Heart right ventricle (tissue), 16 donors: ENCODE measurements at regions not wholly inside any gene's neighbourhood (a gene's known extent, or its start where the extent isn't known, plus 50 kb on each side); places are given as distances from the start of the nearest gene placed in this dataset.

Experiments
- ATAC-seq, 8 donors: fragments of 200-7000 bp; cut with Tn5 transposase; one replicate each; pipeline ENCODE4 v1.9.1; 2020; ENCODE audit warnings: mild to moderate bottlenecking in 8 of 8, moderate library complexity in 8 of 8, moderate number of reproducible peaks in 1 of 8
- DNase-seq, 2 donors: peaks; one replicate each; pipeline ENCODE4 v3.0.0-alpha.2; 2020
- H3K27ac ChIP-seq, 10 donors: fragments of 200-600 bp; sonication (generic) in 2 of 10; one replicate each; pipeline versions ENCODE4 v1.5.0 to v1.8.0; 2020 to 2022; ENCODE audit warnings: mild to moderate bottlenecking in 3 of 10
- H3K27me3 ChIP-seq, 7 donors: fragments of 200-600 bp; one replicate each; pipeline ENCODE4 v1.8.0; 2021 to 2022; ENCODE audit warnings: mild to moderate bottlenecking in 2 of 7
- H3K36me3 ChIP-seq, 9 donors: fragments of 200-600 bp; sonication (generic) in 1 of 9; one replicate each; pipeline versions ENCODE4 v1.5.0 to v1.8.0; 2020 to 2022; ENCODE audit warnings: mild to moderate bottlenecking in 2 of 9
- H3K4me1 ChIP-seq, 9 donors: fragments of 200-600 bp; sonication (generic) in 1 of 9; one replicate each; pipeline versions ENCODE4 v1.5.0 to v1.8.0; 2020 to 2022; ENCODE audit warnings: mild to moderate bottlenecking in 4 of 9
- H3K4me3 ChIP-seq, 10 donors: fragments of 200-600 bp; sonication (generic) in 2 of 10; one replicate each; pipeline versions ENCODE4 v1.5.0 to v1.8.0; 2020 to 2022; ENCODE audit warnings: mild to moderate bottlenecking in 7 of 10, moderate library complexity in 2 of 10
- H3K9me3 ChIP-seq, 11 donors: fragments of 200-600 bp in 10 of 11; sonication (generic) in 2 of 11; one replicate each; pipeline versions ENCODE4 v1.5.0 to v1.8.0; 2013 to 2022; ENCODE audit warnings: mild to moderate bottlenecking in 2 of 11, control low read depth in 1 of 11, moderate library complexity in 1 of 11
- CTCF ChIP-seq, 9 donors: fragments of 200-600 bp; sonication (generic) in 2 of 9; IDR thresholded peaks; one replicate each; pipeline versions ENCODE4 v1.5.0 to v1.8.0; 2021 to 2022; ENCODE audit warnings: antibody characterized with exemption in 9 of 9, mild to moderate bottlenecking in 5 of 9, moderate library complexity in 1 of 9
- WGBS, 2 donors: extraction: QIAGEN DNeasy Blood & Tissue Kit; methylation state at CpG; one replicate each; pipeline ENCODE4 v1.1.7; 2013; ENCODE audit warnings: inconsistent platforms in 1 of 2; 5-methylcytosine and 5-hydroxymethylcytosine counted together
- intact Hi-C, 10 donors: fragments of 100-400 bp; cut with DNase I; formaldehyde crosslinking; loops; one replicate each; pipeline versions ENCODE4 v1.11.1 to v1.14.2; 2022
- donor health status: Arrhythmogenic right ventricular cardiomyopathy.
- donor health status: ischemic (EF 13 %, LVEDD 7.1; RV severe dilation, severe dysfunction).
- donor health status: healthy with polysubstance abuse.
- donor health status: DM: no; HTN: yes; CAD: no.
- donor health status: DM: no; HTN: no; CAD: no.
- donor health status: ischemic (EF 25% LVEDD 6.9; RV normal size, moderate dysfunction).
- donor health status: ischemic (EF 25% LVEDD 5.7; RV mildly dilated, moderate dysfunction).
- donor health status: healthy.
- donor health status: DM: yes; HTN: yes; CAD: no.
- donor health status: Ischemic cardiomyopathy.
- donor health status: ischemic (EF 35%, LVEDD 5.7; RV mildly dilated, moderate dysfunction).
- donor health status: nonischemic (EF 11% LVEDD 7.7; RV severe dilation, severe dysfunction).
- donor health status: DM: yes; HTN: yes; CAD: no.
- donor health status: PGD.
- donor health status: ischemic (EF 29% LVEDD 5.4; RV normal size, mild dysfunction).
- donor health status: nonischemic (EF 23%, LVEDD 6.1; RV moderate dilation, normal function).

GRCh38 chr10:56782503-56782902 lies 421.4 kb upstream of the ZWINT start:
- Histone ChIP-seq H3K27me3 (no peaks in the 10 kb centered on the region), H3K4me3 (no peak overlapping the region), H3K4me1 (no peaks in the 10 kb centered on the region), H3K36me3 (no peaks in the 10 kb centered on the region), H3K27ac (no peak overlapping the region), H3K9me3 (peaks cover 0 to 6% (median 0%) of the 10 kb centered on the region in 11 donors)
- WGBS, 2 donors: 29 to 37% methylated on average over 4 of the region's 4 CpGs
- no peak for ATAC-seq
- DNase-seq: no peak
- no peak for TF ChIP-seq CTCF (IDR thresholded peaks at IDR 0.05)
- intact Hi-C loops: no loop called here

- no peak for ATAC-seq
- 43 to 48% methylated on average over 1 of the region's 1 CpG for WGBS, 2 donors
- no peak for DNase-seq
- Histone ChIP-seq H3K4me1 (no peaks in the 10 kb centered on the region), H3K27ac (no peak overlapping the region), H3K27me3 (no peaks in the 10 kb centered on the region), H3K4me3 (no peak overlapping the region), H3K9me3 (peaks cover 0 to 25% (median 8%) of the 10 kb centered on the region in 11 donors), H3K36me3 (no peaks in the 10 kb centered on the region)
- intact Hi-C loops: no loop called here
- TF ChIP-seq CTCF (IDR thresholded peaks at IDR 0.05): no peak
Measured at GRCh38 chr10:56771343-56771742, 410.3 kb upstream of the ZWINT start.

GRCh38 chr10:56763090-56763489 lies 402.0 kb upstream of the ZWINT start:
- ATAC-seq (no peak), DNase-seq (no peak)
- no peaks in the 10 kb centered on the region for H3K27me3 ChIP-seq
- intact Hi-C loops: no loop called here
- H3K4me3 ChIP-seq: no peak overlapping the region
- no peak overlapping the region for H3K27ac ChIP-seq
- peaks cover 0 to 30% (median 10%) of the 10 kb centered on the region in 11 donors for H3K9me3 ChIP-seq
- H3K4me1 ChIP-seq: no peaks in the 10 kb centered on the region
- WGBS, 2 donors: 64 to 79% methylated on average over 2 of the region's 2 CpGs
- no peak for TF ChIP-seq CTCF (IDR thresholded peaks at IDR 0.05)
- H3K36me3 ChIP-seq: no peaks in the 10 kb centered on the region

GRCh38 chr10:56745490-56745889 lies 384.4 kb upstream of the ZWINT start:
- Histone ChIP-seq H3K4me3 (no peak overlapping the region), H3K27ac (no peak overlapping the region), H3K9me3 (no peaks in the 10 kb centered on the region), H3K4me1 (no peaks in the 10 kb centered on the region), H3K36me3 (no peaks in the 10 kb centered on the region), H3K27me3 (no peaks in the 10 kb centered on the region)
- intact Hi-C loops: no loop called here
- DNase-seq (no peak), ATAC-seq (no peak)
- WGBS, 2 donors: 54 to 56% methylated on average over 4 of the region's 4 CpGs
- no peak for TF ChIP-seq CTCF (IDR thresholded peaks at IDR 0.05)

GRCh38 chr10:56728349-56728748 lies 367.3 kb upstream of the ZWINT start:
- intact Hi-C loops: no loop called here
- peaks cover 0 to 9% (median 0%) of the 10 kb centered on the region in 11 donors for H3K9me3 ChIP-seq
- WGBS, 2 donors: 82 to 87% methylated on average over 2 of the region's 2 CpGs
- H3K27ac ChIP-seq: no peak overlapping the region
- no peaks in the 10 kb centered on the region for H3K27me3 ChIP-seq
- TF ChIP-seq CTCF (IDR thresholded peaks at IDR 0.05): no peak
- DNase-seq (no peak), ATAC-seq (no peak)
- H3K4me3 ChIP-seq: no peak overlapping the region
- no peaks in the 10 kb centered on the region for H3K36me3 ChIP-seq
- no peaks in the 10 kb centered on the region for H3K4me1 ChIP-seq
